HG02885 (cell line): ENCODE measurements at regions not wholly inside any gene's neighbourhood (a gene's known extent, or its start where the extent isn't known, plus 50 kb on each side); places are given as distances from the start of the nearest gene placed in this dataset.
"Not testable (repeated sequence)": the region's sequence is repeated elsewhere in the genome, so short reads cannot be mapped to it uniquely, and the experiment has no call there.

Source experiments
- ATAC-seq: cut with Tn5 transposase; IDR thresholded peaks from one replicate; pipeline ENCODE4 v1.9.1; 2021; ENCODE audit warnings: mild to moderate bottlenecking; ENCODE audit not compliant: unreplicated experiment, poor library complexity

GRCh38 chr3:75303741-75304140, 360.4 kb upstream of the FRG2C start:
- no peak for ATAC-seq

DNA sequence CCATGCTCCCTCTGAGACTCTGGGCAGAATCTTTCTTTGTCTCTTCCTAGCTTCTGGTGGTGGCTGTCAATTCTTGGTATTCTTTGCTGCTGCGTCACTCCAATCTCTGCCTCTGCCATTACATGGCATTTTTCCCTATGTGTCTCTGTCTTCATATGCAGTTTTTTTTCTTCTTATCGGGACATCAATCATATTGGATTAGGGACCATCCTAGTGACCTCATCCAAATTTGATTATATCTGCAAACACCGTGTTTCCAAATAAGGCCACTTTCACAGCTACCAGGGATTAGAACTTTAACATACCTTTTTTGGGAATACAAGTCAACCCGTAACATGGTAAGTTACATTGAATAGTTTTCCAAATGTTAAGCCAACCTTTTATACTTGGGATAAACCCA, 358.2 kb upstream of the FRG2C start:
- no peak for ATAC-seq

DNA sequence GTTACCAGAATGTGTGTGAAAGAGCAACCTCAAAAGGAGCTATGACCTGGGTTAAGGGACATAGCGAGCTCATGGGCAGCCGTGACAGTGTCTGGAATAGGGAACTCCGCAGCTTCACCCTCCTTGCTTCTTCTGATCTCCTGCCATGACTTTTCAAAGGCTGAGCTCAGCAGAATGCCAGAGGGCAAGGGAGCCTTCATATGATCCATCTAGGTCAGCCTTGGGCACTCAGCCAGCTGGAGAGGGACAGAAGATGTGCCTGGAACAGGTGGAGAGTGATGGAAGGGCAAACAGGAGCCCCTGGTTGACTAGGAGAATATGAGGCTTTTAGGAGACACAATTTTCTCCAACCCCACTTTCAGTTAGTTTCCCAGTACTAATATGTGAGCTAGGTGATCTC, 352.8 kb upstream of the FRG2C start:
- ATAC-seq: not testable (repeated sequence)

DNA sequence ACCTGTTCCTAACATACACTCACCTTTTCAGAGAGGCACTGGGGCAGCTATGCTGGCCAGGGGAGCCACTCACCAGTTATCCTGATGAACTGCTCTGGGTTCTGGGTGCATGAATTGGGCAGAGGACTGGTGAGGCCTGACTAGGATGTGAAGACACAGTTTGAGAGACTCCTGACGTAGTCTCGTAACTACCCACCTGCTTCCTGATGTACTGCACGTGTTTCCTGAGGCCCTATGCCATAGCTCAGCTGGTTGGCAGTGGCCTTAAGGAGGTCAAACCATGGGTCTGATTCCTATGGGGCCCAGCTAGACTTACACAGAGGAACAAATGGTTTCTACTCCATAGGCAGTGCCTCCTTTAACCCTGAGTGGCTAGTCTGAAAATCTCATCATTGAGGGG, 351.7 kb upstream of the FRG2C start:
- ATAC-seq: not testable (repeated sequence)

GRCh38 chr3:75319776-75320175, 344.4 kb upstream of the FRG2C start:
- ATAC-seq: not testable (repeated sequence)

- no peak for ATAC-seq
Observed at GRCh38 chr3:75320369-75320768, 343.8 kb upstream of the FRG2C start.

DNA sequence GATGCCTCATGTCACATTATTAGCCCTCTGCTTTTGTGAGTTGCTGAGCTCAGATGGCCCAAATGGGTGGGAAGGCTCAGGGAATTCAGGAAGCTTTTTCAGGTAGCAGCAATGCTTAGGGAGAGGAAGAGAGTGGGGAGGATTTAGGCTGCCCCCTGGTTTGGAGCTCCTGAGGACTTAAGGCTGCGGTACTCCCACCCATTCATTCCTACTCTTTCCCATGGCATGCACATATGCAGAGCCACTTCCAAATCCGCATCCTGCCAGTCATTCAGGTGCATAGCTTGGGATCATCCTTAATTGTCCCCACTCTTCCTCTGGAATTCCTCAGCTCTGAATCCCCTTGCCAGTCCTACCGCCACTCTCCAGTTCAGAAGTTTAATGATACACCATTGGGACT, 343.1 kb upstream of the FRG2C start:
- no peak for ATAC-seq

GRCh38 chr3:75323936-75324335, 340.2 kb upstream of the FRG2C start:
- ATAC-seq: not testable (repeated sequence)

DNA sequence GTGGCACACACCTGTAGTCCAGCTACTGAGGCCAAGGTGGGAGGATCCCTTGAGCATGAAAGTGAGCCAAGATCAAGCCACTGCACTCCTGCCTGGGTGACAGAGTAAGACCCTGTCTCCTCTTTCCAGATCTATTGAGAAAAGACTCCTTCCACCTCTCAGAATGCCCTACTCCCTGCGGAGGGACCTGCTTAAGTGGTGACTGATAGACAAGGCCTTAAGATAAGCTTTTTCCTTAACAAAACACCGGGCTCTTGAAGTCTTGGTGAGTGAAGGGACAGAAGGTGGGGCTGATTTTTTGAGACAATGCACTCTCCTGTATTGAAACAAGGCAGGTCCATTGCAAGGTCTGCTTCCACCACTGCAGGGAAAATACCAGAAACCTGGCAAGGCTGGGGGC, 338.4 kb upstream of the FRG2C start:
- no peak for ATAC-seq

DNA sequence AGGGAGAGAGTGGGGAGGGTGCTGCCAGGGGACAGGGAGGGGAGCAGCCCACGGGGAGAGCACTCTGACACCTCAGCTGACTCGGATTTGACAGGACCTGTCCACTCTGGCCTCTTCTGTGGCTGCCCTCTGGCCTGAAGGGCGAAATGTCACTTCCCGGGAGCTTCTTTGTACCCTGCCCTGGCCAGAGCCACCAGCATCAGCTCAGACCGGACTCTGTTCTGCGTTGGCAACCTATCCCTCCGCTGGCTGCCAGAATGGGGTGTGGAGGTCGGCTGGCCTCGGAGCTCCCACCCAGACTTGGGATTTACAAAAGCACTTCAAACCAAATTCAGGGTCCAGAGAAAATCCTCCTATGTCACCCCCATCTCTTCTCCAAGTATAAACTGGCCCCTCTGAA, 336.7 kb upstream of the FRG2C start:
- ATAC-seq: no peak

DNA sequence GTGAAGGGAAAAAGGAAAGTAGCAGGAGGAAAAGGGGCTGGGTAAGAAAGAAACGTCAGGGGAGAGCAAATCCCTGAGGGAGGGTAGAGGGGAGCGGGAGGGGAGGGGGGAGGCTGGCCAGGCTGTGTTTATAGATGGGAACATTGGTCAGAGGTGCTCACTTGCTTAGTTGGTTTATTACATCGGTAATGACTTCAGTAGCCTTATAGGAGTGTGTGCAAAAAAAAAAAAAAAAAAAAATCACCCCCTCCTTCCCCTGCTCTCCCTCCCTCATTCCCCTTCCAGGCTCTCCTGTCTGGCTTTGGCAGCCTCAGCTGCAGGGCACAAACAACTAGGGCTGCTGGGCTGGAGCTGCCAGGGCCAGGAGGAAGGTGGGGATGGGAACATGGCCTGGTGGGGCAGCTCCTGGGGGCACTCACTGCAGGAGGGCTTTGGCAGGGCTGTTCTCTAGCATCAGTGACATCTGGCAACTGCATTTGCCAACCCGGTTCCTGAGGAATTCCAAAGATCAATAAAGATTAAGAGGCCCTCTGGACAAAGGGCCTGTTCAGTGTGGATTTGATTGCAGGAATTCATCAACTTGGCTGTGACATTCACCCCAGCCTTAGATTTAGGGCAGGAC, 334.5 kb upstream of the FRG2C start:
- no peak for ATAC-seq

DNA sequence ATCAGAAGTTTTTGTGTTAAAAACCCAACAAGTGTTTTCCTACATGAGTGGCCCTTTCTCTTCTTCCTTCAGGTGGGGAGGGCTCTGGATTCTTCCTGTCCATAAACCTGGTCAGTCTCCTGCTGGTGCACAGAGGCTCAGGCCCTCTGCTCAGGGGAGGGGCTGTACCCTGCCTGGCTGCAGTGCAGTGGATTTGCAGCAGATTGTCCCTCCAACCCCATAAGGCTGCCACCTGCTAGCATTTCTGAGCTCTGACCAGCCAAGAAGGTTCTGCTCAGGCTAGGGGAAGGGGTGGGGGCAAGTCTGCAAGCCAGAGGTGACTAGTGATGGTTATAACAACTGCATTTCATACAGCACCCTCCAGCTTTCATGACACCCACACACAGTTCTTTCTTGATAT, 333.7 kb upstream of the FRG2C start:
- ATAC-seq: not testable (repeated sequence)

GRCh38 chr3:75332090-75332489, 332.0 kb upstream of the FRG2C start:
- ATAC-seq: not testable (repeated sequence)

- no peak for ATAC-seq
Observed at GRCh38 chr3:75332794-75333193, 331.3 kb upstream of the FRG2C start.

DNA sequence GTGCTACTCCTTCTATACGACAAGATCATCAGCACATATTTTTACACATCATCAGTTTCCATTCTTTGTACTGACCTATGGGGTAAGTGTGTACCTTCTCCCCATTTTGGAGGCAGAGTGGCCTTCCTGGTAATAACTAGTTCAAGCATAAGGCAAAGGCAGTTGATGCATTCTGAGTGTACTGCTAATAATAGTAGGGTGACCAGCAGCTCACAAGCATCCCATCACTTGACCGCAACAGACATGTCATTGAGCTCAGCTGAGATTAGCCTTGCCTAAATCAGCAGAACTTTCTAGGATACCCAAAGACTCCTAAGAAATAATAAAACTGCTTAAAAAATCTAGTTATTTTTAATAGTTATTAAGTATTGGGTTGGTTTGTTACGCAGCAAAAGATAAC, 329.8 kb upstream of the FRG2C start:
- no peak for ATAC-seq

GRCh38 chr3:75337226-75337900, 326.8 kb upstream of the FRG2C start:
- no peak for ATAC-seq

GRCh38 chr3:75338342-75338741, 325.8 kb upstream of the FRG2C start:
- ATAC-seq: no peak

DNA sequence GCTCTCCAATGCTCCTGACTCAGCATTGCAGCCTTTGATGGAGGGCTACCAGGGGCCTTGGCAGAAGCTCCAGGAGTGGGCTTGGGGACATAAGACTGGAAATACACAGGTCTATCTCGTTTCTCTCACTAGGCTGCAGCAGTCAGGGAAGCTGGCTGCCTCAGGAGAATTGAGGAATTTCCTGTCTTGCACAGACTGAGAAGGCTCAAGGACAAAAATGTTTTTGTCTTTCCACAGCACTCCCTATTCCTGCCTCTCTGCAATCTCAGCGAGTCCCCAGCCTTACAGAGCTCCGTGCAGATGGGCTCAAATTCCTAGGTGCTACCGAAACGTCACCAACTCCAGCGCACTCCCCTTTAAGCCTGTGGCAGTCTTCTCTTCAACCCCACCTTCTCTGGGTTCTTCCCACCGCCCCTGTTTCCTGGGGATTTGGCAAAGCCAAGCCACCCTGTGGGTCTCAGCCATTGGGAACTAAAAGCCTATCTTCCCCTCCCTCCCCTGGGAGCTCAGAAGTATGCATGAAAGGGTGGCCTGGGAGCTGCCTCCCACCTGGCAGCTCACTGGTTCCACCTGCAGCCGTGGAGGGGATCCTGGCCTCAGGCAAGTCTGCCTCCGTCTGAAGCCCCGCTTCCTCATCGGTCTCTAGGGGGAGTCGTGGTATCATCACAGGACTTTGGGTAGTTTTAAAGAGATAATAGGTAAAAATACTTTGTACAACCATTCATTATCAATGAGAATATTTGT, 322.6 kb upstream of the FRG2C start:
- ATAC-seq: no peak

DNA sequence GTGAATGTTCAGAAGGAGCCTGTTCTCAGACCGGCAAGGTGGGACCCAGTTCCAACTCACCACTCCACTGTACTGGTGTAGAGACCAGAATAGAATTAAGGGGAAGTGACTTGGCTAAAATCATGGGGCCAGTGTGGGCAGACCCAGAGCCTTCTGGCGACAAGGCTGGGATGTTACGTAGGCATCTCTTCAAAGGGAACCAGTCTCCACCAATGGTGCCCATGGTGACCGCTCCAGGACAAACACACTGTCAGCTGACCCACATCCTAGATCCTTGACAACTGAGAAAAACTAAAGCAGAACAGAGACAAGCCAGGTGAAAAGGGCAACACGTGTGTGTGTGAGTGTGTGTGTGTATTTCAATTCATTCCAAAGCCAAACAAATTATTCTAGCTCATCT, 321.7 kb upstream of the FRG2C start:
- no peak for ATAC-seq

GRCh38 chr3:75350536-75350935, 313.6 kb upstream of the FRG2C start:
- ATAC-seq: not testable (repeated sequence)

DNA sequence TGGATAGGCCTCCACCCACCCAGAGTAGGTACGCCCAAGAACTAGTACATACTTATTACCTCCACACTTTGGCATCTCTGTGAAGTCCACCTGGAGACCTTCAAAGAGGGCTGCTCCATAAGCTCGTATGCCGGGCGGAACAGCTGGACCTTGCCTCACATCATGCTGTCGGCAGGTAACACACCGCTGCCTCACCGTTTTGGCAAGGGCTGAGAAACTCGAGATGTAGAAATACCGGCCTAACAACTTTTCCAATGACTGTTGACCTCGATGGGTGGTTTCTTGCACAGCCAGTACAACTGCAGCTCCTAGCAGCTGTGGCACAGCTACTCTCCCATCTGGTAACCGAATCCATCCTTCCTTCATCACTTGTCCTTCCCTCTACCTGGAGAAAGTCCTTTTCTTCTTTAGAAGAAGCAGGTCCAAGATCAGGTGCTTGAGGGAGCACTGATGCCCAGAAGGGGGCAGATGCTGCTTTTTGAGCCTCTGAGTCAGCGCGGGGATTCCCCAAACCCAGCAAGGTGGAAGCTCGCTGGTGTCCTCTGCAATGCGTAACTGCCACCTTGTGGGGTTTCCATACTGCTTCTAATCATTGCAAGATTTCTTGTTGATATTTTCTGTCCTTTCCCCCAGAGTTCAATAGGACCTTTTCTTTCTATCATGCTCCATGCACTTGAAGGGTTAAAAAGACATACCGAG, 301.9 kb upstream of the FRG2C start:
- ATAC-seq: not testable (repeated sequence)
